Fibroblast of lung (primary cell): ENCODE measurements at regions not wholly inside any gene's neighbourhood (a gene's known extent, or its start where the extent isn't known, plus 50 kb on each side); places are given as distances from the start of the nearest gene placed in this dataset.
A peak's percentile ranks its signal among the peaks of the same experiment; 100 is the strongest.

Source experiments
- DNase-seq, 2 donors: peaks; one replicate each; pipeline versions ENCODE4 v3.0.0 to v3.0.0-alpha.2; 2010; ENCODE audit warnings: low read depth in 2 of 2
- H2AFZ ChIP-seq: 2 replicates; pipeline ENCODE4 v1.5.1; 2012; ENCODE audit warnings: low read length, control low read depth, inconsistent platforms
- H3K27ac ChIP-seq: 2 replicates; pipeline ENCODE4 v1.5.1; 2011; ENCODE audit warnings: low read length, control low read depth; ENCODE audit not compliant: insufficient read depth
- H3K27me3 ChIP-seq: 2 replicates; pipeline ENCODE4 v1.5.1; 2011; ENCODE audit warnings: mild to moderate bottlenecking, low read length; ENCODE audit not compliant: control insufficient read depth, insufficient read depth
- H3K36me3 ChIP-seq: 2 replicates; pipeline ENCODE4 v1.5.1; 2011; ENCODE audit warnings: low read length; ENCODE audit not compliant: control insufficient read depth, insufficient read depth
- H3K4me1 ChIP-seq: 2 replicates; pipeline ENCODE4 v1.5.1; 2011; ENCODE audit warnings: low read length; ENCODE audit not compliant: control insufficient read depth, insufficient read depth; ENCODE audit errors: extremely low read depth
- H3K4me2 ChIP-seq: 2 replicates; pipeline ENCODE4 v1.5.1; 2011; ENCODE audit warnings: low read length, control low read depth; ENCODE audit not compliant: insufficient read depth; ENCODE audit errors: extremely low read depth
- H3K4me3 ChIP-seq, 4 experiments: fragments of 200-600 bp in 1 of 4; sonication (generic) in 1 of 4; replicated peaks in 1 of 4; 2 replicates each; pipeline ENCODE4 v1.5.1; 2011 to 2016; ENCODE audit warnings: low read length in 4 of 4, low read depth in 3 of 4, mild to moderate bottlenecking in 3 of 4, control low read depth in 2 of 4, inconsistent platforms in 1 of 4, mixed read lengths in 1 of 4; ENCODE audit not compliant: insufficient read depth in 1 of 4; ENCODE audit errors: control extremely low read depth in 1 of 4
- H3K79me2 ChIP-seq: 2 replicates; pipeline ENCODE4 v1.5.1; 2012; ENCODE audit warnings: mild to moderate bottlenecking, low read length, inconsistent platforms; ENCODE audit not compliant: control insufficient read depth, insufficient read depth
- H3K9ac ChIP-seq: 2 replicates; pipeline ENCODE4 v1.5.1; 2011; ENCODE audit warnings: mild to moderate bottlenecking, low read length, control low read depth; ENCODE audit not compliant: insufficient read depth
- H3K9me3 ChIP-seq: 2 replicates; pipeline ENCODE4 v1.5.1; 2012; ENCODE audit warnings: low read depth, low read length; ENCODE audit not compliant: control insufficient read depth, insufficient read depth
- H4K20me1 ChIP-seq: 2 replicates; pipeline ENCODE4 v1.5.1; 2011; ENCODE audit warnings: low read length; ENCODE audit not compliant: control insufficient read depth, insufficient read depth; ENCODE audit errors: extremely low read depth
- EZH2 ChIP-seq: IDR thresholded peaks from 2 replicates; pipeline ENCODE4 v1.5.1; 2012; ENCODE audit warnings: low read length, control low read depth, mild to moderate bottlenecking; ENCODE audit errors: missing control alignments
- TF ChIP-seq, protein P1 (sequence below), 2 donors: IDR thresholded peaks in 1 of 2; conservative IDR thresholded peaks in 1 of 2; 1 replicate in 1 of 2; 2 replicates in 1 of 2; pipeline ENCODE4 v1.5.1; 2011 to 2012; ENCODE audit warnings: low read length in 2 of 2, control low read depth in 1 of 2, inconsistent platforms in 1 of 2, low read depth in 1 of 2, mild to moderate bottlenecking in 1 of 2

DNA sequence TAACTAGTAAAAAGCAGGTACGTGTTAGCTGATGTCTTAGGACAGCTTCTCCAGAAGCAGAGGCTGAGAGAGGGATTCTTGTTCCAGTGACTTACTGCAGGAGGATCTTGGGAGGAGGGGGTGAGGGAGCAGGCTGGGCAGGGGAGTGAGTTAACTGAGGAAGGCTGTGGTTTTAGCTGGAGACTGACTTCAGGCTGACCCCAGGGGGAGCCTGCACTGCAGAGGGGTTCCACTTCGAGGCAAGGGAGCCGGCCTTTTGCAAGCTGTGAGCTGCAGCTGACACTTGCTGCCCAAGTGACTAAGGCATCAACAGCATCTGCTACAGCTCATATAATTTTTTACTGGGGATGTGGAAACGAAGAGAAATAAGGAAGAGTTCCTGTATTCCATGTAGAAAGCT, 50.4 kb upstream of the SOD1 start:
- TF ChIP-seq EZH2, result no peak
- TF ChIP-seq, protein P1, sequence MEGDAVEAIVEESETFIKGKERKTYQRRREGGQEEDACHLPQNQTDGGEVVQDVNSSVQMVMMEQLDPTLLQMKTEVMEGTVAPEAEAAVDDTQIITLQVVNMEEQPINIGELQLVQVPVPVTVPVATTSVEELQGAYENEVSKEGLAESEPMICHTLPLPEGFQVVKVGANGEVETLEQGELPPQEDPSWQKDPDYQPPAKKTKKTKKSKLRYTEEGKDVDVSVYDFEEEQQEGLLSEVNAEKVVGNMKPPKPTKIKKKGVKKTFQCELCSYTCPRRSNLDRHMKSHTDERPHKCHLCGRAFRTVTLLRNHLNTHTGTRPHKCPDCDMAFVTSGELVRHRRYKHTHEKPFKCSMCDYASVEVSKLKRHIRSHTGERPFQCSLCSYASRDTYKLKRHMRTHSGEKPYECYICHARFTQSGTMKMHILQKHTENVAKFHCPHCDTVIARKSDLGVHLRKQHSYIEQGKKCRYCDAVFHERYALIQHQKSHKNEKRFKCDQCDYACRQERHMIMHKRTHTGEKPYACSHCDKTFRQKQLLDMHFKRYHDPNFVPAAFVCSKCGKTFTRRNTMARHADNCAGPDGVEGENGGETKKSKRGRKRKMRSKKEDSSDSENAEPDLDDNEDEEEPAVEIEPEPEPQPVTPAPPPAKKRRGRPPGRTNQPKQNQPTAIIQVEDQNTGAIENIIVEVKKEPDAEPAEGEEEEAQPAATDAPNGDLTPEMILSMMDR (conservative IDR thresholded peaks at IDR 0.05 in 1 of 2, IDR thresholded peaks at IDR 0.05 in 1 of 2; ENCODE audit: low read depth in 1 of 2, low read length in 2 of 2), result no peak
- no peaks in the 10 kb centered on the region for H3K9me3 ChIP-seq
- DNase-seq, result peak in 1 of 2 donors; percentile 22

DNA sequence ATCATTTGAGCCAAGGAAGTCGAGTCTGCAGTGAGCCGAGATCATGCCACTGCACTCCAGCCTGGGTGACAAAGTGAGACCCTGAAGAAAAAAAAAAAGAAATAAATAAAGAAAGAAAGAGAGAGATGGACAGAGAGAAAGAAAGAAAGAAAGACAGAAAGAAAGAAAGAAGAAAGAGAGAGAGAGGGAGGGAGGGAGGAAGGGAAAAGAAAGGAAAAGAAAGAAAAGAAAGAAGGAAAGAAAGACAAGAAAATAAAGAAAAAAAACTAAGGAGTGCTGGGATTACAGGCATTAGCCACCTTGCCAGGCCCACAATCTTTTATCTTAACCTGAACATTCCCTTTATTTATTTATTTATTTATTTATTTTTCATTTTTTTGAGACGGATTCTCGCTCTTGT, 51.7 kb upstream of the SOD1 start:
- no peak overlapping the region for H2AFZ ChIP-seq
- H3K4me1 ChIP-seq, result no peaks in the 10 kb centered on the region
- H3K27ac ChIP-seq, result no peak overlapping the region
- no peaks in the 10 kb centered on the region for H4K20me1 ChIP-seq
- no peak overlapping the region for H3K4me3 ChIP-seq
- DNase-seq, result no peak
- no peak for TF ChIP-seq EZH2
- TF ChIP-seq, protein P1 (conservative IDR thresholded peaks at IDR 0.05 in 1 of 2, IDR thresholded peaks at IDR 0.05 in 1 of 2; ENCODE audit: low read depth in 1 of 2, low read length in 2 of 2), result no peak
- no peaks in the 10 kb centered on the region for H3K27me3 ChIP-seq
- H3K4me2 ChIP-seq, result no peak overlapping the region
- H3K9ac ChIP-seq, result no peak overlapping the region
- no peaks in the 10 kb centered on the region for H3K9me3 ChIP-seq
- no peaks in the 10 kb centered on the region for H3K79me2 ChIP-seq
- H3K36me3 ChIP-seq, result no peaks in the 10 kb centered on the region

More for the DNA sequence above, 50.4 kb upstream of the SOD1 start:
- H3K27ac ChIP-seq, result no peak overlapping the region
- no peaks in the 10 kb centered on the region for H3K79me2 ChIP-seq
- no peaks in the 10 kb centered on the region for H3K4me1 ChIP-seq
- no peaks in the 10 kb centered on the region for H3K27me3 ChIP-seq
- H3K4me2 ChIP-seq, result no peak overlapping the region
- H3K36me3 ChIP-seq, result no peaks in the 10 kb centered on the region
- no peak overlapping the region for H3K4me3 ChIP-seq
- no peak overlapping the region for H2AFZ ChIP-seq
- no peaks in the 10 kb centered on the region for H4K20me1 ChIP-seq
- H3K9ac ChIP-seq, result no peak overlapping the region

DNA sequence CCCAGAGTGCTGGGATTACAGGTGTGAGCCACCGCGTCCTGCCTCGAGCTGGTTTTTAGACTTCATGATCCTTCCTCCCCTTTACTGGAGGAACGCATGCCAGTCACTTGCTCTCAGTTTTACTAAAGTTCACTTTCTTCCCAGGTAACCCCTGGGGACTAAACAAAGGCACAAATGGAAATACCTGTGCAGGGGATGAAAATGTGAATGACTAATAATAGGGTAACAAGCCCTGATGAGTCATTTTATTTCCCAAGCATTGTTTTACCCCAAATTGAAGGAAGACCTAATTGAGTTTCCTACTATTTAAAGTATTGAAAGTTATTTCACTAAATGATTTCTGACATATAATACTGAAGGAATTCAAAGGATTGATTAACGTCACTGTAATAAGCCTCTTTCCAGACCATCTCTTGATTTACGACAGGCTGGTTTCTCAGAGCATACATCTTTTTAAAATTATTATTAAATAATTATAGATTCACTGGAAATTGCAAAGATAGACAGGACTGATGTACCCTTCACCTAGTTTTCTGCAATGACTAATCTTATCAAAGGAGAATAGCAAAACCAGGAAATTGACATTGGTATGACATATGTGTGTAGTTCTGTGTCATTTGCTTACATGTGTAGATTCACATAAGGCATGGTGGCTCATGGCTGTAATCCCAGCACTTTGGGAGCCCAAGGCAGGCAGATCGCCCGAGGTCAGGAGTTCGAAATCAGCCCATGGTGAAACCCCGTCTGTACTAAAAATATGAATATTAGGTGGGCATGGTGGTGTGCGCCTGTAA, 53.2 kb upstream of the SOD1 start:
- Histone ChIP-seq H3K4me3 (no peak overlapping the region), H3K9me3 (no peaks in the 10 kb centered on the region), H3K4me1 (no peaks in the 10 kb centered on the region), H3K36me3 (no peaks in the 10 kb centered on the region), H4K20me1 (no peaks in the 10 kb centered on the region), H3K9ac (no peak overlapping the region), H3K27ac (no peak overlapping the region), H3K79me2 (no peaks in the 10 kb centered on the region), H2AFZ (no peak overlapping the region), H3K27me3 (no peaks in the 10 kb centered on the region), H3K4me2 (no peak overlapping the region)
- TF ChIP-seq, protein P1 (conservative IDR thresholded peaks at IDR 0.05 in 1 of 2, IDR thresholded peaks at IDR 0.05 in 1 of 2; ENCODE audit: low read depth in 1 of 2, low read length in 2 of 2), result no peak
- TF ChIP-seq EZH2, result no peak
- no peak for DNase-seq
